Activated CD4-positive, alpha-beta T cell treated with anti-CD3 and anti-CD28 coated beads, Interleukin-2, amount 50 U/mL, for 24 hours (primary cell): ENCODE measurements at regions not wholly inside any gene's neighbourhood (a gene's known extent, or its start where the extent isn't known, plus 50 kb on each side); places are given as distances from the start of the nearest gene placed in this dataset.

Experiments used
- DNase-seq, 2 donors: peaks; one replicate each; pipeline ENCODE4 v3.0.0-alpha.2; 2020; ENCODE audit warnings: low read depth in 1 of 2, low spot score in 1 of 2

GRCh38 chr4:43343298-43343697 lies 450.8 kb downstream of the GRXCR1 start:
- DNase-seq: no peak

GRCh38 chr4:43345323-43345925 lies 452.9 kb downstream of the GRXCR1 start:
- no peak for DNase-seq

- no peak for DNase-seq
Measured at GRCh38 chr4:43348591-43348990, 456.1 kb downstream of the GRXCR1 start.

- no peak for DNase-seq
Measured at GRCh38 chr4:43351970-43352806, 459.7 kb downstream of the GRXCR1 start.

GRCh38 chr4:43352859-43353258 lies 460.3 kb downstream of the GRXCR1 start:
- no peak for DNase-seq

GRCh38 chr4:43353552-43353951 lies 461.0 kb downstream of the GRXCR1 start:
- DNase-seq: no peak

GRCh38 chr4:43356786-43357185 lies 464.3 kb downstream of the GRXCR1 start:
- no peak for DNase-seq

- no peak for DNase-seq
Measured at GRCh38 chr4:43357252-43357974, 464.9 kb downstream of the GRXCR1 start.

- DNase-seq: no peak
Measured at GRCh38 chr4:43360296-43360695, 467.8 kb downstream of the GRXCR1 start.

- DNase-seq: no peak
Measured at GRCh38 chr4:43362875-43363636, 470.5 kb downstream of the GRXCR1 start.

- DNase-seq: no peak
Measured at GRCh38 chr4:43369036-43369594, 476.6 kb downstream of the GRXCR1 start.

GRCh38 chr4:43373201-43373600 lies 480.7 kb downstream of the GRXCR1 start:
- no peak for DNase-seq

GRCh38 chr4:43374216-43374751 lies 481.8 kb downstream of the GRXCR1 start:
- no peak for DNase-seq

GRCh38 chr4:43379016-43379415 lies 486.5 kb downstream of the GRXCR1 start:
- no peak for DNase-seq

GRCh38 chr4:43380093-43380492 lies 487.6 kb downstream of the GRXCR1 start:
- no peak for DNase-seq

GRCh38 chr4:43391069-43391468 lies 498.6 kb downstream of the GRXCR1 start:
- no peak for DNase-seq

GRCh38 chr4:43394976-43395375 lies 502.5 kb downstream of the GRXCR1 start:
- DNase-seq: no peak

- no peak for DNase-seq
Measured at GRCh38 chr4:43399726-43400125, 507.2 kb downstream of the GRXCR1 start.

- DNase-seq: no peak
Measured at GRCh38 chr4:43402393-43402792, 509.9 kb downstream of the GRXCR1 start.

GRCh38 chr4:43410636-43411035 lies 518.1 kb downstream of the GRXCR1 start:
- no peak for DNase-seq

GRCh38 chr4:43411226-43411625 lies 518.7 kb downstream of the GRXCR1 start:
- no peak for DNase-seq
